GM18858 (cell line): ENCODE measurements at regions not wholly inside any gene's neighbourhood (a gene's known extent, or its start where the extent isn't known, plus 50 kb on each side); places are given as distances from the start of the nearest gene placed in this dataset.

Experiments
- ATAC-seq: cut with Tn5 transposase; IDR thresholded peaks from one replicate; pipeline ENCODE4 v1.9.1; 2021; ENCODE audit not compliant: unreplicated experiment

DNA sequence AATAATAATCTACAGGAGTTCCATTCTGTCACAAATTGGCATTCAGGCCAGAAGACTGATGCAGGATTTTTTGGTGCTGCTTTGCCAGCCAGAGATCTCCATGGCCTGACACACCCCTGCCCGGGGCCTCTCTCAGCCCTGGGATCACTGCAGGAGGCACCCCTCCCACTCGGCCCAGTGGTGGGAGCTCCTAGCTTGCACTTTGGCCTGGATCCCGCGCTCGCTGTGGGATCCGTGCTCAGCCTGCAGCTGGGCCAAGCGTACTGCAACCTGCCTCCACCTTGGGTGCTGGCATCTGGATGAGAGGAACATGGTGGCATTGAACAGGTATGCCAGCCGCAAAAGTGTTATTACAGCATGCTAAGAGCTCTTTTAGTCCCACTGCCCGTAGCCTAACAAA is 656.7 kb upstream of the CCDC54 start:
- ATAC-seq: no peak

GRCh38 chr3:106725566-106725965 is 651.7 kb upstream of the CCDC54 start:
- ATAC-seq: no peak

GRCh38 chr3:106728315-106729098 is 648.7 kb upstream of the CCDC54 start:
- no peak for ATAC-seq

DNA sequence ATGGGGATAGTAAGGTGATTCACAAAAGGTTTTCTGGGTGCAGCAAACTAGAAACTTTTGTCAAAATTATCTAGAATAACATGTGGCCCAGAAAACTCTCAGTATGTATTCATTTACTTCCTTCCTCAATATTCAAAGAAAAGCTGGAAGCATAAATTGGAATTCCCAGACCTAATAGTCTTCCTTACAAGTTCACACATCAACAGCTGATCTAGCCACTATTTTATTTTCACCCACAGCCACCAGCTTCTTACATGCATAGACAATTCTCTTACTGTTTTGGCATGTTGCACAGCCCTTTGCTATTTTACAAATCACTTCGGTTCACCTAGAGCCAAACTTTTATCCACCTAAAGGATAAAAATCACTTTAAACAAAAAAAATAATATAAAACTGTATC is 647.8 kb upstream of the CCDC54 start:
- no peak for ATAC-seq

DNA sequence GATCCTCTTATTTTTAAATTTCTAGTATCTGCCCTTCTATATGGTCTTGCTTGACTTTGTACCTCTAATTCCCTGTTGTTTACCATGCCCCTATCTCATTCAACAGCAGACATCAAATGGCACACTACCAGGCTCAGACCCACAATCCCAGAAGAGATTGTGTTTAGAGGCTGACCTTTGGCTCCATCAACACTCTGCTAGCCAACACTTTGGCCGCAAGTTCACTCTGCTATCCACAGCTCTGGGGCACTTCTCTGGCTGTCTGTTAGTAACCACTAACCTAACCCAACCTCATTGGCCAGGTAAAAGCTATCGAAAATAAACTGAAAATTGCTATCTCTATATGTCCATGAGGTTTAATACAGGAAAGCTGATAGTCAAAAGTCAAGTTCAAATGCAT is 646.0 kb upstream of the CCDC54 start:
- ATAC-seq: no peak

- ATAC-seq: no peak
Measured at GRCh38 chr3:106734712-106735111, 642.5 kb upstream of the CCDC54 start.

DNA sequence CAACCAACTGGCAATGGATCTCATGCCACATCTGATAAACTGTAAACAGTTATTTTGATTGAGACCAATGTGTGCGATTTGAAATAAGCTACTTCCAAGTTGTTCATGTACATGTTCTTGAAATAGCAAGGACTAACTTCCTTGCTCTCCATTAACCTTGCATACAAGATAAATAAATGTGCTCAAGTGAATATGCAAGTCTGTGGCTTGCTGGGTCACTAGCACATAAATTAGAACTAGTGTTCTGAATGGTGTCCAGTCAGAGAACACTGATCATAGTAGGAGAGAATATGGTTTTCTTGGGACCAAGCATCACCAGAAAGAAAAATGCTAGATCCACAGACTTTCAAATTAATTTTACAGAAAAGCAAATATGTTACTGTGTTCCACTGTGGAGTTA is 640.0 kb upstream of the CCDC54 start:
- ATAC-seq: no peak

- no peak for ATAC-seq
Measured at GRCh38 chr3:106740116-106740515, 637.1 kb upstream of the CCDC54 start.

- no peak for ATAC-seq
Measured at GRCh38 chr3:106745344-106746168, 631.7 kb upstream of the CCDC54 start.

GRCh38 chr3:106746286-106746685 is 631.0 kb upstream of the CCDC54 start:
- no peak for ATAC-seq

DNA sequence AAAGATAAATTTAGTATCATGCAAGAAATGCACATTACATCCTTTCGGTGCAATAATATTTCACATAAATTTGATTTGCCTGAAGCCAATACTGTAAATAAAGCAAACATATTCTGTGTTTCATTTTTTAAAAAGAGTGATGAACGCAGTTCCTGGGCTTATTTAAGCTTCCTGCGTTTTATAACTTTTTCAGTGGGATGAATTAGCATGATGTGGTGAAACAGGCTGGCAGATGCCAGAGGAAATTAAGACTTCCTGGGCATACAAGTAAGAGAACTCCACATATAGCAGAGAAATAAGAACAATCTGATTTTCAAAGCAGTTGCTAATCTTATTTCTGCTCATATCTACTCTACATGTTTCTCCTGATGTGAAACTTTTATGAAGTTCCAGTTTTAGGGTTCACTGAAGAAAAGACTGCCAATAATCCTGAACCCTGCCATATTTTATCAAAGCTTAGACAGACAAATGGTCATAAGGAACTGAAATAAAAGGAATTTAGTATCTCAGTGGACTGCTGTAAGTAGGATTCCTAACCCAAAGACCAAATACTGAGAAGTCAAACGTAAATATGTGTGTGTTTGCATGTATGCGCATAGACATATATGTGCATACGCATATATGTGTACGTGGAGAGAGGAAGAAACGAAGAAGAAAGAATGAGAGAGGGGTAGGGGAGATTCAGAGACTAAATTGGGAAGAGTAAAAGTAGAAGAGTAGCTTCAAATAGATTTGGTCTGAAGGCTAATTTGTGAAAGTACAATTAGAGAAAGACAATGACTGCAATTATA is 628.6 kb upstream of the CCDC54 start:
- no peak for ATAC-seq

DNA sequence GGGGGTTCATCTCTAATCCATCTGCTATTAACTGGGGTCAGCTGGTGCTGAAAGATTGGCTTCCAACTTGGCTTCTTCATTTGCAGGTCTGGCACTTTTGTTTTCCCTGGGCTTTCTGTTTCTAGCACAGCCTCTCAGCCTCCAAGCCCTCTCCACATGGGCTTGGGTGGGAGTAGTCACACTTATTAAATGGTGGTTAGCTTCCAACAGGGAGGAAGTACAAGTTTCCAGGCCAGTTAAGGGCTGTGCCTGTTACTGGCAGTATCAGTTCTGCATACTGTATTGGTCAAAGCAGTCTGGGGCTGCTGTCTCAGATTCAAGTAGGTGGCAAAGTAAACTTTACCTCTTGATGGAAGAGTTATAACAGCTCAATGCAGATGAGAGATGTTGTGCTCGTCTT is 627.1 kb upstream of the CCDC54 start:
- ATAC-seq: no peak

DNA sequence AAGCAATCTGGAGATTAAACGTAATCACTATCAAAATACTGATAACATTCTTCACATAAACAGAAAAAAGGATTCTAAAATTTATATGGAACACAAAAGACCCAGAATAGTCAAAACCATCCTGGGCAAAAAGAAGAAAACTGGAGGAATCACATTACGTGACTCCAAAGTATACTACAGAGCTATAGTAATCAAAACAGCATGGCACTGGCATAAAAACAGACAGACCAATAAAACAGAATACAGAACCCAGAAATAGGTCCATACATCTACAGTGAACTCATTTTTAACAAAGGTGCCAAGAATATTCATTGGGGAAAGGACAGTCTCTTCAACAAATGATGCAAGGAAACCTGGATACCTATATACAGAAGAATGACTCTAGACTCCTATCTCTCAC is 621.9 kb upstream of the CCDC54 start:
- no peak for ATAC-seq

DNA sequence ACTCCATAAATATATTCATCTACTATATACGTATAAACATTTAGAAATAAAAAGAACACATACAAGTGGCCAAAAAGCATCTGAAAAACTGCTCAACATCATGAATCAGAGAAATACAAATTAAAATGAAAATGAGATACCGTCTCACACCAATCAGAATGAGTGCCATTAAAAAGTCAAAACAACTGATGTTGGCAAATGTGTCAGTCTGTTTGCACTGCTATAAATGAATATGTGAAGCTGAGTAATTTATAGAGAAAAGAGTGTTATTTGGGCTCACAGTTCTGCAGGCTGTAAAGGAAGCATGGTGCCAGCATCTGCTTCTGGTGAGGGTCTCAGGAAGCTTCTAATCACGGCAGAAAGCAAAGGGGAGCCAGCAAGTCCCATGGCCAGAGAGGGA is 620.3 kb upstream of the CCDC54 start:
- ATAC-seq: no peak

GRCh38 chr3:106758459-106758858 is 618.8 kb upstream of the CCDC54 start:
- no peak for ATAC-seq

GRCh38 chr3:106759731-106760130 is 617.5 kb upstream of the CCDC54 start:
- no peak for ATAC-seq

GRCh38 chr3:106765342-106765741 is 611.9 kb upstream of the CCDC54 start:
- no peak for ATAC-seq

DNA sequence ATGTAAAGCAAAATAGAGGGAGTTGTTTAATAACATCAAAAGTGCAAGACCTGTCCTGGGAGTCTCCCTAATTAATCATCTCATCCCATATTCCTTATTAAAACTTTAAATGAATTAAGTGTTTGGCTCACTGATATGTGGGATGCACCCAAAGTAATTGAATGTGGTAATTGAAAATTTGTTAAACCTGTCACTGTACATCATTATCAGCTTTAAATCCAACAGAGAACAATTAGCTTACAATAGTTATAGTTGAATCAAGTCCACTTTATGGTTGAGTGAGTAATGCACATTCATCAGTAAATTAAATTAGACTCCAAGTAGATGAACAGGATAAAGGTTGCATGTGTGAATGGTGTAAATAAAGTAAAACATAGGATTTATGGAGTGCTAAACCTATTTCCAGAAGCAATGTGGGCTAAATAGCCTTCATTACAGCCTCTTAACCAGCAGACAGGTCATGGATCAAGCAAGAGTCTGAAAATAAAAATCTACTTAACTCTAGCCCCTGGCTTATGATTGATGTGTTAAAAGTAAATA is 608.2 kb upstream of the CCDC54 start:
- no peak for ATAC-seq

DNA sequence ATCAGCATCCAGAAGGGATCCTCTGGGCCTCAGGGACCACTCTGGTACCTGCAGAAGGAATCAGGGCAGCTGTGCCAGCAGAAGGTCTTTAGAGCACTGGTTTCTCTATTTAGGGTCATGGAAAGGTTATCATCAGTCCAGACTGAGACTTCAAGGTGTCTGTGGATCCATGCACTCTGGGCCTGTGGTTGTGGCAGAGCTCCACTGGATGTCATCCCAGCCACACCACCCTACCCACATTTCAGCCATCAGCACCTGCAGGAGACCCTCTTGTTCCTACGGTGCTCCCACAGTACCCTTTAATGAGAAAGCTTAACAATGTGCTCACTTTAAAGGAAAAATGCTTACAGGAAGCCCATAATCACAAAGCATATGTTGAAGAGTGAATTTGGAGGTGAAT is 603.4 kb upstream of the CCDC54 start:
- ATAC-seq: no peak

GRCh38 chr3:106783231-106783630 is 594.0 kb upstream of the CCDC54 start:
- ATAC-seq: no peak

- ATAC-seq: no peak
Measured at GRCh38 chr3:106789276-106789675, 588.0 kb upstream of the CCDC54 start.
